GM06990 (cell line): ENCODE measurements at regions not wholly inside any gene's neighbourhood (a gene's known extent, or its start where the extent isn't known, plus 50 kb on each side); places are given as distances from the start of the nearest gene placed in this dataset.
"Not testable (repeated sequence)": the region's sequence is repeated elsewhere in the genome, so short reads cannot be mapped to it uniquely, and the experiment has no call there.

Experiments used
- DNase-seq: peaks from one replicate; pipeline ENCODE4 v3.0.0-alpha.2; 2011; ENCODE audit not compliant: insufficient read length; ENCODE audit errors: extremely low read depth
- H3K27me3 ChIP-seq: replicated peaks from 2 replicates; pipeline ENCODE4 v1.6.0; 2011; ENCODE audit warnings: low read length; ENCODE audit not compliant: control insufficient read depth, insufficient read depth
- H3K36me3 ChIP-seq: 2 replicates; pipeline ENCODE4 v1.5.1; 2011; ENCODE audit warnings: low read length; ENCODE audit not compliant: control insufficient read depth, insufficient read depth
- H3K4me3 ChIP-seq: replicated peaks from 2 replicates; pipeline ENCODE4 v1.5.1; 2011; ENCODE audit warnings: low read depth, mild to moderate bottlenecking, control low read depth, low read length
- TF ChIP-seq, protein P1 (sequence below): IDR thresholded peaks from 2 replicates; pipeline ENCODE4 v1.5.1; 2011; ENCODE audit warnings: low read length, control low read depth, mild to moderate bottlenecking, inconsistent platforms; ENCODE audit not compliant: insufficient read depth, poor library complexity, severe bottlenecking

DNA sequence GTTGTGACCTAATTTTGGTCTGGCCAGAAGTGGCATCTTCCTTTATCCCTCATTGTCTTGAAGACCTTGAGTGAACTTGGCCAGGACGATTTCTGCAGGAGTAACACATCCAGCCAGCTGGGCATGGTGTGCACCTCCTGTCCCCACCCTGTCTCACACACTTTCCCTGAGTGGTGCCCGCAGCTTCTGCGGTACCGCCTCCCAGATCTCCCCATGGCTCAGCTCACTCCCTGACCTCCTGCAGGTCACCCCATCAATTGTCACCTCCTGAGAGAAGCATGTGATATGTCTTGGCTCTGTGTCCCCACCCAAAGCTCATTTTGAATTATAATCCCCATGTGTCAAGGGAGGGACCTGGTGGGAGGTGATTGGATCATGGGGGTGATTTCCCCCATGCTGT, 50.2 kb upstream of the TP53I11 start:
- Histone ChIP-seq H3K27me3 (no peaks in the 10 kb centered on the region), H3K4me3 (no peak overlapping the region), H3K36me3 (no peaks in the 10 kb centered on the region)
- no peak for DNase-seq
- TF ChIP-seq, protein P1, sequence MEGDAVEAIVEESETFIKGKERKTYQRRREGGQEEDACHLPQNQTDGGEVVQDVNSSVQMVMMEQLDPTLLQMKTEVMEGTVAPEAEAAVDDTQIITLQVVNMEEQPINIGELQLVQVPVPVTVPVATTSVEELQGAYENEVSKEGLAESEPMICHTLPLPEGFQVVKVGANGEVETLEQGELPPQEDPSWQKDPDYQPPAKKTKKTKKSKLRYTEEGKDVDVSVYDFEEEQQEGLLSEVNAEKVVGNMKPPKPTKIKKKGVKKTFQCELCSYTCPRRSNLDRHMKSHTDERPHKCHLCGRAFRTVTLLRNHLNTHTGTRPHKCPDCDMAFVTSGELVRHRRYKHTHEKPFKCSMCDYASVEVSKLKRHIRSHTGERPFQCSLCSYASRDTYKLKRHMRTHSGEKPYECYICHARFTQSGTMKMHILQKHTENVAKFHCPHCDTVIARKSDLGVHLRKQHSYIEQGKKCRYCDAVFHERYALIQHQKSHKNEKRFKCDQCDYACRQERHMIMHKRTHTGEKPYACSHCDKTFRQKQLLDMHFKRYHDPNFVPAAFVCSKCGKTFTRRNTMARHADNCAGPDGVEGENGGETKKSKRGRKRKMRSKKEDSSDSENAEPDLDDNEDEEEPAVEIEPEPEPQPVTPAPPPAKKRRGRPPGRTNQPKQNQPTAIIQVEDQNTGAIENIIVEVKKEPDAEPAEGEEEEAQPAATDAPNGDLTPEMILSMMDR = no peak

DNA sequence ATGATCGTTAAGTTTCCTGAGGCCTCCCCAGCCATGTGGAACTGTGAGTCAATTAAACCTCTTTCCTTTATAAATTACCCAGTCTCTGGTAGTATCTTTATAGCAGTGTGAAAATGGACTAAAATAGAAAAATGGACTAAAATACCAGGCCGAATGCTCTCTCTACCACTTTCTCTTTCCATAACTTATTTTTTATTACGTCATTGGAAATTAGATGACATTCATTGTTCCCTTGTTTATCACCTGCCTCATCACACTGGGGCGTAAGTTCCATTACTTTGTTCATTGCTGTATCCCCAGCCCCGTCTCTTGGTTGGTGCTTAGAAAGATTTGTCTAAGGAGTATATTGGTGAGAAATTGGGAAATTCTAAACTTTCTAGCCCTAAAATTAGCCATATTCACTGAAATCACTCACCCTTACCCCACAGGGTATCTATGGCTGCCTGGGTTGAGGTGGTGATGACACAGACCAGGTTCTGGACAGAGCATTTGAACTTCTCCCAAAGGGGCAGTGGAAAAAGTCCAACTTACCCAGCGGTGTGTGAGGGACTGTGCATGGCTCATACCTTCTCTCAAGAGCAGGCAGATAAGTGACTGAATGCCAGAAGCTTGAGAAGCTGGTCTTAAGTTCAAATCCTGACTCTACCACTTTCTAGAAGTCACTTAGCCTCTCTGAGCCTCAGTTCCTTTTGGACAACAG, 50.9 kb upstream of the TP53I11 start:
- TF ChIP-seq, protein P1 = no peak
- Histone ChIP-seq H3K36me3 (no peaks in the 10 kb centered on the region), H3K27me3 (no peaks in the 10 kb centered on the region), H3K4me3 (no peak overlapping the region)
- DNase-seq = no peak

DNA sequence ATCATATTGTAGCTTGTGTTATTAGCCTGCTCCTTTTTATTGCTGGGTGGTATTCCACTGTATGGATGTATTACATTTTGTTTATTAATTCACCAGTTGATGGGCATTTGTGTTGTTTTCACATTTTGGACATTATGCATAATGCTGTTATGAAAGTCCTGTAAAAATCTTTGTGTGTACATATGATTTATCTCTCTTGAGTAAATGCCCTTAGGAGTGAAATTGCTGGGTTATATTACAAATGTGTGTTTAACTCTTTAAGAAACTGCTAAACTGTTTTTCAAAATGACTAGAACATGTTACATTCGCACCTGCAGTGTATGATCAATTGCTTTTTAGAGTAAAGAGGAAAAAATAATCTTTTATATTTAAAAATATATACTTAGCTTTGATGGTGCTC, 54.4 kb upstream of the TP53I11 start:
- TF ChIP-seq, protein P1 = no peak
- no peak for DNase-seq

DNA sequence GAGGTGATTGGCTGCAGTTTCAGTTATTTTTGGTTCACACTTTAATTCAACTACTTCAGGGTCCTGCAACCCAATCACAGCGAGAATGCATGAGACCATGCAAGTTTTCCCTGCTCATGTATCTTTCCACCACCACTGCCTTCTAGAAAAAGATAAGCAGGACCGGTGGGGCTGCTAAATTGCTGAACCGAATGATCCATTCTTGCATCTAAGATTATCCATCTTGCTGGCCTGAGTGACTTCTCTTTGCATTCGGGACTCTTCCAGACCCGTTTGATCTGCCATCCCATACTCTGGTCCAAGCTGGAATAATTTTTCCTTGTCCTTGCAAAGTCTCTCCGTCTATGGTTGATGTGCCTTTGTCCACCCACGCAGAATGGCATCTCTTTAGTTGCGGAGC, 56.3 kb upstream of the TP53I11 start:
- H3K36me3 ChIP-seq = no peaks in the 10 kb centered on the region
- H3K4me3 ChIP-seq = no peak overlapping the region
- DNase-seq = no peak
- TF ChIP-seq, protein P1 = no peak
- no peaks in the 10 kb centered on the region for H3K27me3 ChIP-seq

More for the DNA sequence above, 54.4 kb upstream of the TP53I11 start:
- no peaks in the 10 kb centered on the region for H3K36me3 ChIP-seq
- H3K27me3 ChIP-seq = no peaks in the 10 kb centered on the region
- no peak overlapping the region for H3K4me3 ChIP-seq

DNA sequence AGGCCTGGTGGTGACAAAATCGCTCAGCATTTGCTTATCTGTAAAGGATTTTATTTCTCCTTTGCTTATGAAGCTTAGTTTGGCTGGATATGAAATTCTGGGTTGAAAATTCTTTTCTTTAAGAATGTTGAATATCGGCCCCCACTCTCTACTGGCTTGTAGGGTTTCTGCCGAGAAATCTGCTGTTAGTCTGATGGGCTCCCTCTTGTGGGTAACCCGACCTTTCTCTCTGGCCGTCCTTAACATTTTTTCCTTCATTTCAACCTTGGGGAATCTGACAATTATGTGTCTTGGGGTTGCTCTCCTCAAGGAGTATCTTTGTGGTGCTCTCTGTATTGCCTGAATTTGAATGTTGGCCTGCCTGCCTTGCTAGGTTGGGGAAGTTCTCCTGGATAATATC, 65.3 kb upstream of the TP53I11 start:
- H3K36me3 ChIP-seq, H3K4me3 ChIP-seq, H3K27me3 ChIP-seq, DNase-seq: not testable (repeated sequence)

DNA sequence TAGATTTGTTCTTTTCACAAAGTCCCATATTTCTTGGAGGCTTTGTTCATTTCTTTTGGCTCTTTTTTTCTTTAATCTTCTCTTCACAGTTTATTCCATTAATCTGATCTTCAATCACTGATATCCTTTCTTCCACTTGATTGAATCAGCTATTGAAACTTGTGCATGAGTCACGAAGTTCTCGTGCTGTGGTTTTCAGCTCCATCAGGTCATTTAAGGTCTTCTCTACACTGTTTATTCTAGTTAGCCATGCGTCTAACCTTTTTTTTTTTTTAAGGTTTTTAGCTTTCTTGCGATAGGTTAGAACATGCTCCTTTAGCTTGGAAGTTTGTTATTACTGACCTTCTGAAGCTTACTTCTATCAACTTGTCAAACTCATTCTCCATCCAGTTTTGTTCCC, 65.8 kb upstream of the TP53I11 start:
- H3K4me3 ChIP-seq, DNase-seq, H3K27me3 ChIP-seq, H3K36me3 ChIP-seq: not testable (repeated sequence)

DNA sequence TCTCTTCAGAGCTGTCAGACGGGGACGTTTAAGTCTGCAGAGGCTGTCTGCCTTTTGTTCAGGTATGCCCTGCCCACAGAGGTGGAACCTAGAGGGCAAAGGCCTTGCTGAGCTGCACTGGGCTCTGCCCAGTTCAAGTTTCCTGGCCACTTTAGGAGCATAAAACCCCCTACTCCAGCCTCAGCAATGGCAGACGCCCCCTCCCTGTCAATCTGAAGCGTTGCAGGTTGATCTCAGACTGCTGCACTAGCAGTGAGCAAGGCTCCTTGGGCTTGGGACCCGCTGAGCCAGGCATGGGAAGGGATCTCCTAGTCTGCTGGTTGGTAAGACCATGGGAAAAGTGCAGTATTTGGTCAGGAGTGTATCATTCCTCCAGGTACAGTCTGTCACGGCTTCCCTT, 66.6 kb upstream of the TP53I11 start:
- Histone ChIP-seq H3K27me3 (peaks cover 1% of the 10 kb centered on the region; the same call in 1 of the 2 replicates), H3K4me3 (no peak overlapping the region), H3K36me3 (no peaks in the 10 kb centered on the region)
- TF ChIP-seq, protein P1 = no peak
- no peak for DNase-seq
